NCI-H187 (cell line): ENCODE measurements at regions not wholly inside any gene's neighbourhood (a gene's known extent, or its start where the extent isn't known, plus 50 kb on each side); places are given as distances from the start of the nearest gene placed in this dataset.
"Not testable (repeated sequence)": the region's sequence is repeated elsewhere in the genome, so short reads cannot be mapped to it uniquely, and the experiment has no call there.

Experiments used
- DNase-seq, 2 experiments: peaks; one replicate each; lab custom pipeline; 2025; lab: John Stamatoyannopoulos, UW

- DNase-seq: no peak
Observed at GRCh38 chr5:82644766-82645165, 366.6 kb upstream of the RPS23 start.

GRCh38 chr5:82644229-82644628, 366.1 kb upstream of the RPS23 start:
- no peak for DNase-seq

- no peak for DNase-seq
Observed at GRCh38 chr5:82642313-82642712, 364.2 kb upstream of the RPS23 start.

GRCh38 chr5:82641331-82642003, 363.3 kb upstream of the RPS23 start:
- peak in 1 of 2 experiments; percentile 12 for DNase-seq

- DNase-seq: no peak
Observed at GRCh38 chr5:82640916-82641315, 362.8 kb upstream of the RPS23 start.

GRCh38 chr5:82639393-82640144, 361.4 kb upstream of the RPS23 start:
- DNase-seq: no peak

- no peak for DNase-seq
Observed at GRCh38 chr5:82636591-82636990, 358.4 kb upstream of the RPS23 start.

GRCh38 chr5:82635561-82636288, 357.6 kb upstream of the RPS23 start:
- no peak for DNase-seq

- DNase-seq: no peak
Observed at GRCh38 chr5:82628364-82628910, 350.3 kb upstream of the RPS23 start.

- DNase-seq: not testable (repeated sequence)
Observed at GRCh38 chr5:82626905-82627591, 348.9 kb upstream of the RPS23 start.

- DNase-seq: not testable (repeated sequence)
Observed at GRCh38 chr5:82626012-82626411, 347.9 kb upstream of the RPS23 start.

GRCh38 chr5:82624062-82624461, 345.9 kb upstream of the RPS23 start:
- no peak for DNase-seq

GRCh38 chr5:82622711-82623514, 344.8 kb upstream of the RPS23 start:
- no peak for DNase-seq

- no peak for DNase-seq
Observed at GRCh38 chr5:82622205-82622604, 344.1 kb upstream of the RPS23 start.

GRCh38 chr5:82620957-82621600, 342.9 kb upstream of the RPS23 start:
- no peak for DNase-seq

- DNase-seq: no peak
Observed at GRCh38 chr5:82619097-82619496, 340.9 kb upstream of the RPS23 start.

- DNase-seq: no peak
Observed at GRCh38 chr5:82614706-82615105, 336.6 kb upstream of the RPS23 start.

GRCh38 chr5:82613891-82614290, 335.7 kb upstream of the RPS23 start:
- no peak for DNase-seq

- DNase-seq: no peak
Observed at GRCh38 chr5:82610686-82611085, 332.5 kb upstream of the RPS23 start.

GRCh38 chr5:82605441-82605973, 327.4 kb upstream of the RPS23 start:
- no peak for DNase-seq
